Epithelial cell of esophagus (primary cell): ENCODE measurements at regions not wholly inside any gene's neighbourhood (a gene's known extent, or its start where the extent isn't known, plus 50 kb on each side); places are given as distances from the start of the nearest gene placed in this dataset.

Experiments used
- DNase-seq: peaks from one replicate; pipeline ENCODE4 v3.0.0; 2010; ENCODE audit warnings: low read depth
- H3K4me3 ChIP-seq: 2 replicates; pipeline ENCODE4 v1.5.1; 2011; ENCODE audit warnings: mild to moderate bottlenecking, low read length, control low read depth
- CTCF ChIP-seq: IDR thresholded peaks from 2 replicates; pipeline ENCODE4 v1.5.1; 2011; ENCODE audit warnings: low read depth, mild to moderate bottlenecking, low read length, control low read depth, inconsistent platforms; ENCODE audit not compliant: insufficient read depth; ENCODE audit errors: missing control alignments

- H3K4me3 ChIP-seq = no peak overlapping the region
- TF ChIP-seq CTCF = no peak
- peak; percentile 33 for DNase-seq
Measured at GRCh38 chr6:167700199-167700598, 126.5 kb upstream of the AFDN start.

GRCh38 chr6:167701010-167701409, 125.7 kb upstream of the AFDN start:
- no peak for DNase-seq
- no peak overlapping the region for H3K4me3 ChIP-seq
- TF ChIP-seq CTCF = no peak

GRCh38 chr6:167702241-167702827, 124.4 kb upstream of the AFDN start:
- no peak overlapping the region for H3K4me3 ChIP-seq
- no peak for DNase-seq
- TF ChIP-seq CTCF = no peak

DNA sequence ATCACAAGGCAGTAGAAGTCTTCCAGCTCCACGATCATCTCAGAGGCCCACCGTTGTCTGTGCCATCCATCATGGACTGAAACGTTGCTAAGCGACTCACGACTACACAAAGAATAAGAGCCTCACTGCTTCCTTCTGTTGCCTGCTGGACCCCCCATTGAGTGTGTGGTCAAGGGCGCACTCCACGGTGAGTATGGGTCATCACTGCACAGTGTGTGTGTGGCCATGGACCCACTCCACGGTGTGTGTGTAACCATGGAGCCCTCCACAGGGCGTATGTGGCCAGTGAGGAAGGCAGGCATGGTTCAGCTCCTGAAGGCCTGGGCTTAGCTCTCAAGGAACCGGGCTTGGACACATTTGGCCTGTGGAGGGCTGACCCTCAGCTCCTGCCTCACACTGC, 123.4 kb upstream of the AFDN start:
- H3K4me3 ChIP-seq = no peak overlapping the region
- no peak for DNase-seq

DNA sequence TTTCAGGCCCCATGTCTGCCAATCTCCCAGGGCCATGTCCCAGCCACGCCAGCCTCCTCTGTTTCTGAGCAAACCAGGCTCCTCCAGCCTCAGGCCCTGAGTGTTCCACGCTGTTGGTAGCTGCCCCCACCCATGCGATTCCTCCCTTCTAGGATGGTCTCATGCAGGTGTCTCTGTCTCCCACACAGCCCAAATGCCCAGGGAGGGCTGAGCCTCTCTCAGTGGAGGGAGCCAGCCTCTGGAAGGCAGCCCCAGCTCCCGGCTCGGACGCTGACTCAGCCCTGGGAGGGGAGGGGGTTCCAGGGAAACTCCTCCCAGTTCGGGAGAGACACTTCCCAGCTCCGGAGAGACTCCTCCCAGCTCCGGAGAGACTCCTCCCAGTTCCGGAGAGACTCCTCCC, 122.9 kb upstream of the AFDN start:
- no peak for TF ChIP-seq CTCF
- DNase-seq = no peak
- H3K4me3 ChIP-seq = no peak overlapping the region

More for the DNA sequence above, 123.4 kb upstream of the AFDN start:
- TF ChIP-seq CTCF = no peak

GRCh38 chr6:167704396-167704901, 122.3 kb upstream of the AFDN start:
- no peak overlapping the region for H3K4me3 ChIP-seq
- DNase-seq = no peak

More at GRCh38 chr6:167704396-167704901, 122.3 kb upstream of the AFDN start:
- TF ChIP-seq CTCF = no peak
